DND-41 (cell line): ENCODE measurements at regions not wholly inside any gene's neighbourhood (a gene's known extent, or its start where the extent isn't known, plus 50 kb on each side); places are given as distances from the start of the nearest gene placed in this dataset.

Experiments
- ATAC-seq: fragments of 200-7000 bp; cut with Tn5 transposase; 3 replicates; pipeline ENCODE4 v1.9.1; 2021; ENCODE audit warnings: low read depth; ENCODE audit not compliant: insufficient read depth
- DNase-seq: peaks from one replicate; pipeline ENCODE4 v3.0.0-alpha.2; 2020
- H2AFZ ChIP-seq: 2 replicates; pipeline ENCODE4 v1.6.0; 2012; ENCODE audit warnings: low read depth, low read length
- H3K27ac ChIP-seq: 2 replicates; pipeline ENCODE4 v1.5.1; 2012; ENCODE audit warnings: low read length, inconsistent platforms
- H3K27me3 ChIP-seq: fragments of 200-600 bp; sonication (generic); 2 replicates; pipeline ENCODE4 v1.6.0; 2012; ENCODE audit warnings: low read length, mild to moderate bottlenecking, inconsistent platforms; ENCODE audit not compliant: insufficient read depth, poor library complexity
- H3K36me3 ChIP-seq: 2 replicates; pipeline ENCODE4 v1.5.1; 2012; ENCODE audit warnings: low read length, inconsistent platforms; ENCODE audit not compliant: insufficient read depth
- H3K4me1 ChIP-seq: 2 replicates; pipeline ENCODE4 v1.5.1; 2012; ENCODE audit warnings: mild to moderate bottlenecking, low read length; ENCODE audit not compliant: insufficient read depth
- H3K4me2 ChIP-seq: 2 replicates; pipeline ENCODE4 v1.6.0; 2012; ENCODE audit warnings: mild to moderate bottlenecking, moderate library complexity, low read length, inconsistent platforms; ENCODE audit not compliant: insufficient read depth
- H3K4me3 ChIP-seq, 2 experiments: fragments of 200-600 bp in 1 of 2; shearing (Covaris generic) in 1 of 2; 2 replicates each; pipeline ENCODE4 v1.5.1; 2012 to 2016; ENCODE audit warnings: inconsistent platforms in 2 of 2, low read length in 2 of 2, mild to moderate bottlenecking in 2 of 2, low read depth in 1 of 2, moderate library complexity in 1 of 2
- H3K79me2 ChIP-seq: 2 replicates; pipeline ENCODE4 v1.6.0; 2012; ENCODE audit warnings: low read length, inconsistent platforms; ENCODE audit not compliant: insufficient read depth
- H3K9ac ChIP-seq: 2 replicates; pipeline ENCODE4 v1.6.0; 2012; ENCODE audit warnings: low read depth, mild to moderate bottlenecking, inconsistent platforms, low read length, moderate library complexity
- H3K9me3 ChIP-seq: 2 replicates; pipeline ENCODE4 v1.5.1; 2012; ENCODE audit warnings: low read length, moderate library complexity, mild to moderate bottlenecking, inconsistent platforms; ENCODE audit not compliant: insufficient read depth, severe bottlenecking
- H4K20me1 ChIP-seq: 2 replicates; pipeline ENCODE4 v1.6.0; 2012; ENCODE audit warnings: low read length; ENCODE audit not compliant: insufficient read depth
- EZH2 ChIP-seq: IDR thresholded peaks from 3 replicates; pipeline ENCODE4 v1.6.1; 2012; ENCODE audit warnings: borderline replicate concordance, low read depth, mild to moderate bottlenecking, moderate library complexity, low read length, inconsistent platforms; ENCODE audit not compliant: severe bottlenecking
- TF ChIP-seq, protein P1 (sequence below): IDR thresholded peaks from 2 replicates; pipeline ENCODE4 v1.5.1; 2012; ENCODE audit warnings: borderline replicate concordance, low read length, moderate library complexity, mild to moderate bottlenecking; ENCODE audit not compliant: poor library complexity, severe bottlenecking; ENCODE audit errors: extremely low read depth

DNA sequence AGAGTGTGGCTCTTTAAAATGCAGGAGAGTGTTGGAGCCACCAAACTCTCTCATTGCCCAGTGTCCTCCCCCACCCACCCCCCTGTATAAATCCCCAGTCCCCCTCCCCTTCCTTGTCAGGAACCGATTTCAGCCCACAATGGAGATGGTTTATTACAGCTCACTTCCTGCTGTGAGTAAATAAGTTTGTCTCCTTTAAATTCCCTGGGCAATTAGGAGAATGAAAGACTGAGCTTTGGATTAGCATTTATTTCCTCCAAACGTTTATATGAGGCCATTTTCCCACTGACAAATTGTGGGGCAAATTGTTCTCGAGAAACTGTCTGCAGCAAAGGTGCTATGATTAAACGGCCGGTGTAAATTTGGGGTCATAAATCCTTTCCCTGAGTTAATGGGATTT, 128.8 kb downstream of the DHX35 start:
- Histone ChIP-seq H2AFZ (no peak overlapping the region), H3K27ac (no peak overlapping the region), H4K20me1 (no peaks in the 10 kb centered on the region), H3K79me2 (no peaks in the 10 kb centered on the region), H3K9me3 (no peaks in the 10 kb centered on the region), H3K4me3 (no peak overlapping the region), H3K9ac (no peak overlapping the region), H3K4me2 (no peak overlapping the region), H3K36me3 (no peaks in the 10 kb centered on the region), H3K4me1 (no peaks in the 10 kb centered on the region), H3K27me3 (no peaks in the 10 kb centered on the region)
- DNase-seq (no peak), ATAC-seq (no peak)
- no peak for TF ChIP-seq EZH2
- TF ChIP-seq, protein P1, sequence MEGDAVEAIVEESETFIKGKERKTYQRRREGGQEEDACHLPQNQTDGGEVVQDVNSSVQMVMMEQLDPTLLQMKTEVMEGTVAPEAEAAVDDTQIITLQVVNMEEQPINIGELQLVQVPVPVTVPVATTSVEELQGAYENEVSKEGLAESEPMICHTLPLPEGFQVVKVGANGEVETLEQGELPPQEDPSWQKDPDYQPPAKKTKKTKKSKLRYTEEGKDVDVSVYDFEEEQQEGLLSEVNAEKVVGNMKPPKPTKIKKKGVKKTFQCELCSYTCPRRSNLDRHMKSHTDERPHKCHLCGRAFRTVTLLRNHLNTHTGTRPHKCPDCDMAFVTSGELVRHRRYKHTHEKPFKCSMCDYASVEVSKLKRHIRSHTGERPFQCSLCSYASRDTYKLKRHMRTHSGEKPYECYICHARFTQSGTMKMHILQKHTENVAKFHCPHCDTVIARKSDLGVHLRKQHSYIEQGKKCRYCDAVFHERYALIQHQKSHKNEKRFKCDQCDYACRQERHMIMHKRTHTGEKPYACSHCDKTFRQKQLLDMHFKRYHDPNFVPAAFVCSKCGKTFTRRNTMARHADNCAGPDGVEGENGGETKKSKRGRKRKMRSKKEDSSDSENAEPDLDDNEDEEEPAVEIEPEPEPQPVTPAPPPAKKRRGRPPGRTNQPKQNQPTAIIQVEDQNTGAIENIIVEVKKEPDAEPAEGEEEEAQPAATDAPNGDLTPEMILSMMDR = no peak

DNA sequence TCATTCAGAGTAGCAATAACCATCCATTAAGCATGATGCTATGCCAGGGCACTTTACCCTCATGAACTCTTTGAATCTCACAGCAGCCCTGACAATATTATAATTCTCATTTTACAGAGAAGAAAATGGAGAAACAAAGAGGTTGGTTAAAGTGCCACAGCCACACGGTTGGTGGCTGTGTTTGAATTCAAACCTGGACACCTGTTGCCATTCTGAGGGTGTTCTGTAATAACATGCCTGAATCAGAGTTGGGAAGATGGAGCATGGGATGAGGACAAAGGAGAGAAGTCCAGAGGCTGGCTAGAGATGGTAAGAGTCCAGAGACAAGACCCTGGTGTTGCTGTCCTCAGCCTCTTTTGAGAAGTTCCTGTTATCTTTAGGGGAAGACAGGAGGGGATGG, 127.7 kb downstream of the DHX35 start:
- Histone ChIP-seq H3K27me3 (no peaks in the 10 kb centered on the region), H2AFZ (no peak overlapping the region), H3K79me2 (no peaks in the 10 kb centered on the region), H4K20me1 (no peaks in the 10 kb centered on the region), H3K4me1 (no peaks in the 10 kb centered on the region), H3K9me3 (peaks cover 8% of the 10 kb centered on the region), H3K36me3 (no peaks in the 10 kb centered on the region), H3K27ac (no peak overlapping the region), H3K9ac (no peak overlapping the region), H3K4me3 (no peak overlapping the region), H3K4me2 (no peak overlapping the region)
- DNase-seq (no peak), ATAC-seq (no peak)
- no peak for TF ChIP-seq EZH2
- TF ChIP-seq, protein P1 = no peak
